PC-3 (cell line): ENCODE measurements at regions not wholly inside any gene's neighbourhood (a gene's known extent, or its start where the extent isn't known, plus 50 kb on each side); places are given as distances from the start of the nearest gene placed in this dataset.
A peak's percentile ranks its signal among the peaks of the same experiment; 100 is the strongest.

ENCODE experiments used
- ATAC-seq: fragments of 200-7000 bp; cut with Tn5 transposase; 2 replicates; pipeline ENCODE4 v1.9.1; 2020; ENCODE audit warnings: mild to moderate bottlenecking, moderate library complexity
- BruUV-seq: library from RNA; stranded (reverse); fragments of 400-500 nt; replicated peaks from 2 replicates; lab custom pipeline; 2021; lab: Mats Ljungman, UMichigan
- CTCF ChIA-PET: fragments of 300-600 bp; sonication (Branson Sonifier 250); formaldehyde crosslinking; loops from one replicate; lab custom pipeline; 2022; ENCODE audit warnings: antibody characterized with exemption; lab: Charles Lee
- POLR2A ChIA-PET: fragments of 300-600 bp; sonication (Branson Sonifier 250); formaldehyde crosslinking; loops from one replicate; lab custom pipeline; 2022; ENCODE audit warnings: antibody characterized with exemption; ENCODE audit not compliant: unreplicated experiment; lab: Charles Lee
- DNase-seq: peaks from one replicate; pipeline ENCODE4 v3.0.0-alpha.2; 2015
- H2AFZ ChIP-seq: fragments of 300-600 bp; sonication (generic); 2 replicates; pipeline ENCODE4 v1.6.0; 2016; ENCODE audit warnings: antibody characterized with exemption, low read length
- H3F3A ChIP-seq: fragments of 300-600 bp; sonication (generic); one replicate; pipeline ENCODE4 v1.6.0; 2017; ENCODE audit warnings: antibody characterized with exemption, low read length, control low read depth, mild to moderate bottlenecking; ENCODE audit not compliant: unreplicated experiment
- H3K27ac ChIP-seq: fragments of 300-600 bp; sonication (generic); 2 replicates; pipeline ENCODE4 v1.5.1; 2016; ENCODE audit warnings: mild to moderate bottlenecking, low read length
- H3K27me3 ChIP-seq: fragments of 300-600 bp; sonication (generic); 2 replicates; pipeline ENCODE4 v1.6.1; 2016; ENCODE audit warnings: low read length, mixed read lengths
- H3K36me3 ChIP-seq: fragments of 300-600 bp; sonication (generic); 2 replicates; pipeline ENCODE4 v1.6.1; 2016; ENCODE audit warnings: low read depth, mixed run types, low read length, mixed read lengths
- H3K4me1 ChIP-seq: fragments of 300-600 bp; sonication (generic); 2 replicates; pipeline ENCODE4 v1.5.1; 2016; ENCODE audit warnings: low read length; ENCODE audit not compliant: insufficient read depth
- H3K4me2 ChIP-seq: fragments of 300-600 bp; sonication (generic); 2 replicates; pipeline ENCODE4 v1.6.0; 2016; ENCODE audit warnings: low read length
- H3K4me3 ChIP-seq: fragments of 300-600 bp; sonication (generic); 2 replicates; pipeline ENCODE4 v1.5.1; 2016; ENCODE audit warnings: mild to moderate bottlenecking, low read length, mixed read lengths
- H3K79me2 ChIP-seq: fragments of 300-600 bp; sonication (generic); 2 replicates; pipeline ENCODE4 v1.6.1; 2017; ENCODE audit warnings: low read length, mixed read lengths
- H3K9ac ChIP-seq: fragments of 300-600 bp; sonication (generic); 2 replicates; pipeline ENCODE4 v1.6.0; 2016; ENCODE audit warnings: mild to moderate bottlenecking, low read length
- H3K9me2 ChIP-seq: fragments of 300-600 bp; sonication (generic); replicated peaks from 2 replicates; pipeline ENCODE4 v1.6.1; 2016; ENCODE audit warnings: mixed run types, low read length, mixed read lengths
- H3K9me3 ChIP-seq: fragments of 300-600 bp; sonication (generic); 2 replicates; pipeline ENCODE4 v1.6.1; 2016; ENCODE audit warnings: low read length, mixed read lengths
- H4K20me1 ChIP-seq: fragments of 300-600 bp; sonication (generic); 2 replicates; pipeline ENCODE4 v1.6.1; 2016; ENCODE audit warnings: low read length, mixed read lengths
- EZH2 ChIP-seq: fragments of 300-600 bp; sonication (generic); IDR thresholded peaks from one replicate; pipeline ENCODE4 v1.6.1; 2017; ENCODE audit warnings: antibody characterized with exemption, mild to moderate bottlenecking, low read length; ENCODE audit not compliant: unreplicated experiment
- EZH2phosphoT487 ChIP-seq: fragments of 300-600 bp; sonication (generic); IDR thresholded peaks from 2 replicates; pipeline ENCODE4 v1.6.1; 2018; ENCODE audit warnings: mild to moderate bottlenecking, antibody characterized with exemption, low read length, borderline replicate concordance
- intact Hi-C: fragments of 100-400 bp; cut with micrococcal nuclease; formaldehyde crosslinking; loops from 2 replicates; pipeline ENCODE4 v1.9.0; 2023
- TF ChIP-seq, protein P1 (sequence below): fragments of 300-600 bp; sonication (generic); conservative IDR thresholded peaks from 2 replicates; pipeline ENCODE4 v1.5.1; 2017; ENCODE audit warnings: antibody characterized with exemption, low read depth, mild to moderate bottlenecking, low read length

DNA sequence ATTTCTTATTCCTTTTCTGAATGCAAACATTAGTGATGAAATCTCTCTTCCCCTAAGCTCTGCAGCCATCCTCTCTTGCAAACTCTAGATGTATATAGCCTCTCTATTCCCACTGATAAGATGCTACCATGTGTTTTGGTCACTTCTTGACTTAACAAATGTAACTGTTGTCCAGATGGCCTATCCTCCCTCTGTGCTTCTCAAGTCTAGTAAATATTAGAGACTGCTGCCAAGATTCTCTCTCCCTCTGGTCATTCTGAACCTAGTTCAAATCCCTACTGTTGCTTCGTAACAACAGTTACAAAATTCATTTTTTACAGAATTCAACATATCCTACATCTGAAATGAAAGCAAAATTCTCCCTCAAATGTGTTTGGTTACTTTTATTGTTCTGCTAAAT, 156.6 kb downstream of the TXNL1 start:
- POLR2A ChIA-PET = no interaction called here
- H3K9me2 ChIP-seq = no peaks in the 10 kb centered on the region
- DNase-seq (no peak), ATAC-seq (no peak)
- H3K79me2 ChIP-seq = no peaks in the 10 kb centered on the region
- no peak overlapping the region for H3K4me3 ChIP-seq
- CTCF ChIA-PET = no interaction called here
- H3K9me3 ChIP-seq = no peaks in the 10 kb centered on the region
- no peaks in the 10 kb centered on the region for H3K4me1 ChIP-seq
- H4K20me1 ChIP-seq = no peaks in the 10 kb centered on the region
- TF ChIP-seq EZH2phosphoT487 (no peak), EZH2 (no peak)
- TF ChIP-seq, protein P1, sequence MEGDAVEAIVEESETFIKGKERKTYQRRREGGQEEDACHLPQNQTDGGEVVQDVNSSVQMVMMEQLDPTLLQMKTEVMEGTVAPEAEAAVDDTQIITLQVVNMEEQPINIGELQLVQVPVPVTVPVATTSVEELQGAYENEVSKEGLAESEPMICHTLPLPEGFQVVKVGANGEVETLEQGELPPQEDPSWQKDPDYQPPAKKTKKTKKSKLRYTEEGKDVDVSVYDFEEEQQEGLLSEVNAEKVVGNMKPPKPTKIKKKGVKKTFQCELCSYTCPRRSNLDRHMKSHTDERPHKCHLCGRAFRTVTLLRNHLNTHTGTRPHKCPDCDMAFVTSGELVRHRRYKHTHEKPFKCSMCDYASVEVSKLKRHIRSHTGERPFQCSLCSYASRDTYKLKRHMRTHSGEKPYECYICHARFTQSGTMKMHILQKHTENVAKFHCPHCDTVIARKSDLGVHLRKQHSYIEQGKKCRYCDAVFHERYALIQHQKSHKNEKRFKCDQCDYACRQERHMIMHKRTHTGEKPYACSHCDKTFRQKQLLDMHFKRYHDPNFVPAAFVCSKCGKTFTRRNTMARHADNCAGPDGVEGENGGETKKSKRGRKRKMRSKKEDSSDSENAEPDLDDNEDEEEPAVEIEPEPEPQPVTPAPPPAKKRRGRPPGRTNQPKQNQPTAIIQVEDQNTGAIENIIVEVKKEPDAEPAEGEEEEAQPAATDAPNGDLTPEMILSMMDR = no peak
- H3K36me3 ChIP-seq = no peaks in the 10 kb centered on the region
- no peak overlapping the region for H3K4me2 ChIP-seq
- H3K27me3 ChIP-seq = no peaks in the 10 kb centered on the region
- H3F3A ChIP-seq = no peaks in the 10 kb centered on the region
- intact Hi-C loops = no loop called here
- BruUV-seq = no TSS peak
- H2AFZ ChIP-seq = no peak overlapping the region
- H3K9ac ChIP-seq = no peak overlapping the region
- no peak overlapping the region for H3K27ac ChIP-seq

DNA sequence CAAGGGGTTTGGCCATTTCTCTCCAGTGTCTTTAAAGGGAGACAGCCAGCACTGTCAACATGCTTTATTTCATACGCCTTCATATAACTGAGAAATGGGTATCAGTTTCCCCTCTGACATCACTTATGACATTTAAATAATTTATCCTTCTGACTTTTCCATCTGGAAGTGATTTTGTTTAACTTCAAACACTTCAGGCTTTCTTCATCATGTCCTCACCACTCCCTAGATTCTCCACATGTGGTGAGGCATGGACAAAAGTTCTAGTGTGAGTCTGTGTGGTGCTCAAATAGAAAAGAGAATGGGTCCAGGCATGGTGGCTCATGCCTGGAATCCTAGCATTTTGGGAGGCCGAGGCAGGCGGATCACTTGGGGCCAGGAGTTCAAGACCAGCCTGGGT, 158.6 kb downstream of the TXNL1 start:
- intact Hi-C loops = no loop called here
- Histone ChIP-seq H3K36me3 (no peaks in the 10 kb centered on the region), H3K79me2 (no peaks in the 10 kb centered on the region), H2AFZ (no peak overlapping the region), H3K9me2 (no peaks in the 10 kb centered on the region), H3K4me1 (no peaks in the 10 kb centered on the region; the same call in 1 of the 2 replicates), H3K27me3 (no peaks in the 10 kb centered on the region), H3F3A (no peaks in the 10 kb centered on the region), H3K9ac (no peak overlapping the region), H3K27ac (no peak overlapping the region), H3K9me3 (no peaks in the 10 kb centered on the region), H4K20me1 (no peaks in the 10 kb centered on the region), H3K4me2 (no peak overlapping the region), H3K4me3 (no peak overlapping the region)
- DNase-seq = no peak
- BruUV-seq = no TSS peak
- TF ChIP-seq EZH2phosphoT487 (no peak), EZH2 (no peak)
- TF ChIP-seq, protein P1 = no peak
- POLR2A ChIA-PET = no interaction called here
- no peak for ATAC-seq
- CTCF ChIA-PET = no interaction called here

DNA sequence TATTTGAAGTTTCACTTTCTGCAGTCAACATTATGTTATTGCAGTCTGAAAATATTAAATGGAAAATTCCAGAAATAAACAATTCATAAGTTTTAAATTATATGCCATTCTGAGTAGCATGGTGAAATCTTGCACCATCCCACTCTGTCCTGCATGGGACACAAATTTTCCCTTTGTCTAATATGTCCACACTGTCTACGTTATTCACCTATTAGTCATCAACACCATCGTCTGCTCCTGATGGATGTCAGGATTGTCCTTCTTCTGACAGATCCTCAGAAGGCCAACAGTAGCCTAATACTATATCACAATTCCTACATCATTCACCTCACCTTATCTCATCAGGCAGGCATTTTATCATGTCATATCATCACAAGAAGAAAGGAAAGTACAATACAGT, 163.1 kb downstream of the TXNL1 start:
- no peak for TF ChIP-seq EZH2
- TF ChIP-seq EZH2phosphoT487 = no peak
- TF ChIP-seq, protein P1 = no peak
- Histone ChIP-seq H3K27me3 (no peaks in the 10 kb centered on the region), H3K4me3 (no peak overlapping the region), H3K9me3 (no peaks in the 10 kb centered on the region), H4K20me1 (no peaks in the 10 kb centered on the region), H2AFZ (no peak overlapping the region), H3K4me1 (peaks cover under 1% of the 10 kb centered on the region), H3K9ac (no peak overlapping the region), H3K9me2 (no peaks in the 10 kb centered on the region), H3K27ac (no peak overlapping the region), H3K4me2 (no peak overlapping the region), H3K36me3 (no peaks in the 10 kb centered on the region), H3K79me2 (no peaks in the 10 kb centered on the region), H3F3A (no peaks in the 10 kb centered on the region)
- POLR2A ChIA-PET = no interaction called here
- peak; percentile 64 for ATAC-seq
- CTCF ChIA-PET = no interaction called here
- peak; percentile 16 for DNase-seq
- intact Hi-C loops = no loop called here
- no TSS peak for BruUV-seq
